CD4-positive, alpha-beta T cell treated with Interleukin-1 beta for 1 hour (primary cell): ENCODE measurements at regions not wholly inside any gene's neighbourhood (a gene's known extent, or its start where the extent isn't known, plus 50 kb on each side); places are given as distances from the start of the nearest gene placed in this dataset.
"Not testable (repeated sequence)": the region's sequence is repeated elsewhere in the genome, so short reads cannot be mapped to it uniquely, and the experiment has no call there.

Source experiments
- DNase-seq, 2 donors: peaks; one replicate each; pipeline ENCODE4 v3.0.0-alpha.2; 2020 to 2022

- no peak for DNase-seq
These were observed 151.8 kb downstream of the TENT5C start for GRCh38 chr1:117757668-117758067.

- DNase-seq: peak; percentile 66 to 71
These were observed 152.8 kb downstream of the TENT5C start for GRCh38 chr1:117758444-117759316.

DNA sequence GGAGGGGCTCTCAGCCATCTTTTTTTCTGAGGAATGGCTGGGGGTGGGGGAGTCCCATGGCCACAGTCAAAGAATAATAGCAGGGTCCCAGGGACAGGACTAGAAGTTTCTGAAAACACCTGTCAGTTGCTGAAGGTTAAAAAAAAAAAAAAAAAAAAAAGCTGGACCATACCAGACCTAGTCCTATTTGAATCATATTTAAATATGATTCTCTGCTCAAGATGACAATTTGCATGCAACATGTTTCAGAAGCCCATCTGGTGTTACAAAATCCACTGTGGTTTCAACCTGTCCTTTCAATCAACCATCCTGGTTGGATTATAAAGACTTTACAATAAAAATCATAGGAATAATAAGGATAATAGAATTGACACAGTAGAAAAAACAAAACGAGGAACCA, 153.7 kb downstream of the TENT5C start:
- DNase-seq: no peak

GRCh38 chr1:117760069-117760468, 154.2 kb downstream of the TENT5C start:
- no peak for DNase-seq

GRCh38 chr1:117760485-117760884, 154.6 kb downstream of the TENT5C start:
- no peak for DNase-seq

DNA sequence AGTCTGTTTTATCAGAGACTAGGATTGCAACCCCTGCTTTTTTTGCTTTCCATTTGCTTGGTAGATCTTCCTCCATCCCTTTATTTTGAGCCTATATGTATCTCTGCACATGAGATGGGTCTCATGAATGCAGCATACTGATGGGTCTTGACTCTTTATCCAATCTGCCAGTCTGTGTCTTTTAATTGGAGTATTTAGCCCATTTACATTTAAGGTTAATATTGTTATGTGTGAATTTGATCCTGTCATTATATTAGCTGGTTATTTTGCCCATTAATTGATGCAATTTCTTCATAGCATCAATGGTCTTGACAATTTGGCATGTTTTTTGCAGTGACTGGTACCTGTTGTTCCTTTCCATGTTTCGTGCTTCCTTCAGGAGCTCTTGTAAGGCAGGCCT, 161.7 kb downstream of the GDAP2 start:
- DNase-seq: not testable (repeated sequence)

DNA sequence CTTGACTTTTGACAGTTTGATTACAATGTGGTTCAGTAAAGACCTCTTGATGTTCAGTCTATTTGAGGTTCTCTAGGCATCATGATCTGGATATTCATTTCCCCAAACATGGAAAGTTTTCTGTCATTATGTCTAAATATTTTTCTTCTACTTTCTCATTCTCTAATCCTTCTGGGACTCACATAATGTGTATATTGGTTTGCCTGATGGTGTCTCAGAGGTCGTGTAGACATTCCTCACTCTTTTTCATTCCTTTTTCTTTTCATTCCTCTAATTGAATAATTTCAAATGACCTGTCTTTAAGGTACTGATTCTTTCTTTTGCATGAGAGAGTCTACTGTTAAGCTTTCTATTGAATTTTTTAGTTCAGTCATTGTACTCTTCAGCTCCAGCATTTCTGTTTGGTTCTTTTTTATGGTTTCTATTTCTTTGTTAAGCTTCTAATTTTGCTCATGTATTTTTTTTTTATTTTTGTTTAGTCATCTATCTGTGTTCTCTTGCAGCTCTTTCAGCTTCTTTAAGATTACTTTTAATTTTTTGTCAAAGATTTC, 158.4 kb downstream of the GDAP2 start:
- DNase-seq: no peak

- no peak for DNase-seq
These were observed 150.1 kb downstream of the GDAP2 start for GRCh38 chr1:117779364-117779763.

- DNase-seq: no peak
These were observed 148.5 kb downstream of the GDAP2 start for GRCh38 chr1:117780687-117781475.

DNA sequence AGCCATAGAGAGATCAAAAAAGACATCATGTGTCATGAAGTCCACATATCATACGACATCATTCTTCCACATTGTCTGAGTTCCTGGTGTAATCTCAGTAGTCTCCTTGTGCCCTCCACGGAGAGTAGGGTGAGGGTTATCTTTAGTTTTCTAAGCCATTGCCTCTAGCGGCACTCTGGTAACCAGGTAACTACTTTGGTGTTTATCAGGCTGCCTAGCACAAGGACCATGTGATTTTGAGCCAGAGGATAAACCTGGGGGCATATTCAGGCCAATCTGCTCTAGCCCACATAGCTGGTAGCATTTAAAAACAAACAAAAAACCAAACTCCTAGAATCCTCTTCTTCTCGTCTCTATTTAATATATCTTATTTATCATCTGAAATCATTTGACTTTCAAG, 147.4 kb downstream of the GDAP2 start:
- DNase-seq: no peak

DNA sequence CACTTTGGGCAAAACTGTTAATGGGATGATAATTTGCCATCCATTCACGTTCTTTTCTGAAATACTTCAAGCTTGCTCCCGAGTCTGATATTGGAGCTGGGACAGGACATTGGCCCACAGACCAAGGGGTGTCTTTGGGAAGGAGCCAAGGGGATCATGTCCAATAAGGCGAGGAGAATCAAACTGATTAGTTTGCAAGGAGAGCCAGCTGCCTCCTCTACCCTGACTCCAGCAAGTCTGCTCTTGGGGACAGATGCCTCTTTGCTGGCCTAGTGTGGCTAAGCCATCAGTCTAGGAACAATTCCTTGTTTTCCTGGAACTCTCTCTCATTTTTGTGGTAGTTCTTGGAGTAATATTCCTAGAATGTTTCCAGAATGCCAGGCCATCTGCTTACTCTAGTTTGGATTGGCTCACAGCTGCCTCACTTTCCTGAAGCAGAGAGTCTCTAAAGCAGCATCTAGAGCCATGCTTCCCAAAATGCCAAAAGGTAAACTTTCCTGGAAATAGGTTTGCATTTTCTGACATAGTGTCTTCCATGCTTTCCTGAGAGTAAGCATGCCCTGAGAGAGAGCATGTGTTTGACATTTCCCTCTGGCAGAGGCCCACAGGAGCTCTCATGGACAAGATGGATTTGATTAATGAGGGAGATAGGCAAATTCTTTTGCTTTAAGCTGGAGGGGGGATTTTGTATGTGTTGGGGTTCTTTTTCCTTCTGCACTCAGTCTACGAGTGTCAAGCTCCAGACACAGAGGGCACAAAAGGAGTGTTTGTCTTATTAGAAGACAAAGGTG, 145.6 kb downstream of the GDAP2 start:
- DNase-seq: no peak

GRCh38 chr1:117788014-117788413, 141.4 kb downstream of the GDAP2 start:
- no peak for DNase-seq

- no peak for DNase-seq
These were observed 136.0 kb downstream of the GDAP2 start for GRCh38 chr1:117793413-117793812.

- no peak for DNase-seq
These were observed 135.3 kb downstream of the GDAP2 start for GRCh38 chr1:117794073-117794472.

GRCh38 chr1:117795190-117795589, 134.2 kb downstream of the GDAP2 start:
- no peak for DNase-seq

DNA sequence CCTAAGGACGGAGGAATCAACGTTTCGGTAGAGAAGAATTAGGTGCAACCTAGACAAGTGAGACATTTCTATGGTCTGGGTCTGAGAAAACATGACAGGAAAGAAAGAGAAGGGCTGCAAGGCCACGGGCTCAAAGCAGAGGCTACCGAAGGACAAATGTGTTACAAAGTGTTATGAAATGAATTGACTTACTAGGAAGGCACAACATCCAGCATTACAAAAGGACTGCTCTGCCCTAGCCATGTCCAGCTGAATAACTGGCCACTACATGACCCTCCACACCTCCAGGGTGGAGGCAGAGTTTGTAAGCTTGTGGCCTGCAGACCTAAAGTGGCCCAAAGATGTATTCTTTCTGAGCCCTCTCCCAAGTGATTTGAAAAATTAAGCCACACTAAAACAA, 133.6 kb downstream of the GDAP2 start:
- DNase-seq: no peak

DNA sequence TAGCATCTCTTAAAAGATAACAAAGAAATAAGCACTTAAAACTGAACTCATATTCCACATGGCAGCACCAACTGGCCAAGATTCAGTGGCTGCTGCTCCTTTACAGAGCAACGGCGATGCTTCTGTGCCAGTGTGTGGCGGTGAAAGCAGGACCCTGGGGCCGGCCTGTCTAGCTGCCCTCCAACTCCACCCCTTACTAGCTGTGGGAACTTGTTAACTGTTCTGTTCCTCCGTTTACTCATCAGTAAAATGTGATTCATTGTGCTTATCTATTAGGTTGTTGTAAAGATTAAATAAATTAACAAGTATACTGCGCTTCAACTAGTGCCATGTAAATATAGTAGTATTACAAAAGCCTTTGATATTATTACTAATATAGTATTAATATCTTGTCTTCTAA, 133.2 kb downstream of the GDAP2 start:
- DNase-seq: no peak

- DNase-seq: no peak
These were observed 130.9 kb downstream of the GDAP2 start for GRCh38 chr1:117798550-117798949.

- DNase-seq: no peak
These were observed 126.7 kb downstream of the GDAP2 start for GRCh38 chr1:117802531-117803257.

GRCh38 chr1:117803318-117803717, 126.1 kb downstream of the GDAP2 start:
- DNase-seq: no peak

DNA sequence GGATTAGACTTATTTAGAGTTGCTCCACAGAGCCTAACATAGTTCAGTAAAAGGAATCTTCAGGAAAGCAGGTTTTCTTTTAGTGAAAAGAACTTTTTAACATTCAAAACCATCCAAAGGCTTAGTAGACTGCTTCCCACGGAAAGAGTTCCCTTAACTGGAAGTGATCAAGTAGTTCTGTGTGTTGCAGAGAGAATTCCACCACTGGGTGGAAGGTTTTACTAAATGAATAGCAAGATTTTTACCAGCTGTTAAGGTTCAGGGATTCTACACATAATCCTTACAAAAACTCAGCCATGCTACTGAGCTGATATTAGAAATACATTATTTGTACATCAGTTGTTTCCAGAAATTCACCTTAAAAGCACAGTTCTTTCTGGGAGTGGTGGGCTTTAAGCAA, 119.7 kb downstream of the GDAP2 start:
- no peak for DNase-seq

- no peak for DNase-seq
These were observed 118.9 kb downstream of the GDAP2 start for GRCh38 chr1:117810553-117810952.
